Stimulated activated CD4-positive, alpha-beta T cell treated with anti-CD3 and anti-CD28 coated beads, Interleukin-15, amount 100 ng/mL, for 48 hours (primary cell): ENCODE measurements at regions not wholly inside any gene's neighbourhood (a gene's known extent, or its start where the extent isn't known, plus 50 kb on each side); places are given as distances from the start of the nearest gene placed in this dataset.
A peak's percentile ranks its signal among the peaks of the same experiment; 100 is the strongest.

ENCODE experiments used
- DNase-seq, 2 donors: peaks; one replicate each; pipeline ENCODE4 v3.0.0-alpha.2; 2020; ENCODE audit warnings: low read depth in 2 of 2

DNA sequence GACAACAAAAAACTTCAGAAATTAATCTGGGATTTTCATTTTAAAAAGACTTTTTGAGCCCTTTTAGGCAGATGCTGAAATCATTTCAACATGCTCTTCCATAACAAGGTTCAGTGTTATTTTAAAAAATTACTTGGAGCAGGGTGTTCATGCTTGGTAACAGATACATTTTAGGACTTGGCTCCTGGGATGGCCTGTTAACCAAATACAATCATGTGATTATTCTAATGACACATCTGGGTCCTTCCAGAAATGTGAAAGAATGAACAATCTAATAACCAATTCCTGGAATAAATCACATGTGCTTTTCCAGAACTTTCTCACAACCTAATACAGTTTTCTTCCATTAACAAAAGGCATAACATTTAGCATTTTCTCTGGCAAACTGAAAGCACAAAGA, 379.8 kb upstream of the RUNX1 start:
- DNase-seq, result no peak

DNA sequence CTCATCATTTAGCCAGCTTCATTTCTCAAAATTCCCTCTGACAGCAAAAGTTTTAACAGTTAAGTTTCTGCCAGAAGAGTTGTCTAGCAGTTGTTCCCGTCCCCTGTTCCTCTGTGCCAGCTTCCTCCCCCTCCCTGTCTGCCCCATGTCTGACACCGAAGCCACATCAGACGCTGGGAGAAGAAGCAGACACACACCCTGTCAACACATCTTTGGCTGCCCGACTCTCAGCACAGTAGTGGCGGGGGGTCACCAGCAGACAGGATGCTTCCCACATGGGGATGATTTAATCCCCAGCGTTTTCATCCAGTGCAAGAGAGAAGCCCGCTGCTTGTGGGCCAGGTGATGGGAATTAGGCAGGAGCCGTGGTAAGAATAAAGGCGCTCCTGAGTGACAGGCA, 379.4 kb upstream of the RUNX1 start:
- DNase-seq, result peak; percentile 4 to 6

DNA sequence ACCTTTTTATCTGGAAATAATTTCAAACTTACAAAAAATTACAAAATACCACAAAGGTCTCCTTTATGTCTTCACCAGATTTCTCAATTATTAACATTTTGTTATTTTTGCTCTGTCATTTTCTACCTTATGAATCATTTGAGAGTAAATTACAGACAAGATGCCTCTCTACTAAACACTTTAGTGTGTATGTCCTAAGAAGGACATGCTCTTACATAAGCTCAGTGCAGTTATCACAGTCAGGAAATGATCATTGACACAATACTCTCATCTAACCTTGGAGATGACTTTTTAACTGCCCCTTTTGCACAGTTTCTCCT, 378.9 kb upstream of the RUNX1 start:
- DNase-seq, result no peak

DNA sequence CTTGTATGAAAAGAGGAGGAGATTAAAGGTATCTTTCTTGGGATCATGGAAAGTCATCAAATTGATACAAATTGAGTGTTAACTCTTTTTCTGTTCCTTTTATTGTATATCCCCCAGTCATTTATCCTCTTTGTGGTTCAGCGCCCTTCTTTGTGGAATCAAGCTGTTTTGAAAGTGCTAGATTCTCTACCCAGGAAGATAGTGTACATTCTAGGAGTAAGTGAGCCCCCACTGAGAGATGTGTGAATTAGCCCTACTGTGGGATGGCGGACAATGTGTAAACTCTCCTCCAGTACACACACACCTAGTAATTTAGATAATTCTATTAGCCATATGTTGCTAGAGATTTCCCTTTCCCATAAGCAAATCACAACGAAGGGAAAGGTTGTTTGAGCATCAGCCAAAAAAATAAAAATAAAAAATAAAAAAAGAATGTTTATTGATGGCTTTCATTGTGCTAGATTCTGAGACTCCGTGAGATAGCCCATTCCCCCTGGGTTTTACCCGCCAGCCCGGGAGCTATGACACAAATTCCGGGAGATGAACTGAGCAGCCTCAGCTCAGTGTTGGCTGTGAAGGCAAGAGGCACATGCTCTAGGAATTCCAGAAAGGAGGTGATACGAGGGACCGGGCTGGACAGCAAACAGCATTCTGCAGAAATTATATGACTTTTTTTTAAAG, 378.4 kb upstream of the RUNX1 start:
- DNase-seq, result no peak

GRCh38 chr21:35426897-35427296, 377.8 kb upstream of the RUNX1 start:
- DNase-seq, result no peak

DNA sequence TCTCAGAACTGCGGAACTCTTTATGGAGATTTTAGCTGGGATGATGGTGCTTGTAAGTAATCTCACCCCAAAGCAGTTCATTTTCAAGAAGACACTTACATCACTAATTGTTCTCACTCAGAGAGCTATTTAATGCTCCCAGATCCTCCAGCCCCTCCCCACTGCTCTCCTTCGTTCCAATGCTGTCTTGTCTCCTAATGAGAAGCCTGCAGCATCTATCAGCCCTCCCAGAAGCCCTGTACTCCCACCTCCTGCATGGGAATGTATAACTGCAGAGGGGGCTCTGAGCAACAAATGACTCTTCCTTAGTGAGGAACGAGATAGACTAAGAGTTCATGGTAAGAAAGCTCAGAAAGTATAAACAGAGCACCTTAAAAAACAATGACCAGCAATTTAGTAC, 377.4 kb upstream of the RUNX1 start:
- DNase-seq, result no peak

DNA sequence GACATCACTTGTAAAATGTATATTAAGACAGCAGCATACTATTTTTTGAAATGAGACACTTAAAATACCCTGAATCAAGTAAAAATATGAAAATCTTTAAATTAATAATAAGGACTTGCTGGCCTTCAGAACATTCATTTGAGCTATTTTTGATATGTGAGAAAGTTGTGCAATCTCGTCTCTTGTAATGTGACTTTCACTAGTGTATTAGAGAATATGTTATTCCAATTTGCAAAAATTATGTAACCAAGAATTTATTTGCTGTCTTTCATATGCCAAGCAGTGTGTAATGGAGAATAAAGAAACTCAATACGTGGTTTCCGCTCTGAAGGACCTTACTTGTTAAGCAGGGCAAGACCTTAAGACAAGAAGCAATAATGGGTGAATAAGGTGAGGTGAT, 375.0 kb upstream of the RUNX1 start:
- DNase-seq, result no peak

DNA sequence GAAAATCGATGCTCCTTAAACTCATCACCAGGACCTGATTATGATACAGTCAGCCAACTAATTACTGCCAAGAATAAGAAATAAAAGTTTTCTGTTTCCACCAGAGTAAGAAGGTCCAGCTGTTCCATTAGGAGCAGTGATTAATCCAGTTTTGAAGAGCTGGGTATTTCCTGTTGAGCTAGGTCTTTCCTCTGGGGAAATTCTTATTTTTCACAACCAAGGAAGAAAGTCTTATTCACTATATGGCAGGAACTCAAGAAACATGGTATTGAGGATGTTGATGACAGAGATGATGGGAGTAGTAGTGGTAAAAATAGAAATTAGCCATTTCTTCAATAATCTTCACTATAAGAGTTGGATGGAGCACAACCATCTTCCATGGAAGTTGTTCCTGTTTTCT, 374.6 kb upstream of the RUNX1 start:
- no peak for DNase-seq

DNA sequence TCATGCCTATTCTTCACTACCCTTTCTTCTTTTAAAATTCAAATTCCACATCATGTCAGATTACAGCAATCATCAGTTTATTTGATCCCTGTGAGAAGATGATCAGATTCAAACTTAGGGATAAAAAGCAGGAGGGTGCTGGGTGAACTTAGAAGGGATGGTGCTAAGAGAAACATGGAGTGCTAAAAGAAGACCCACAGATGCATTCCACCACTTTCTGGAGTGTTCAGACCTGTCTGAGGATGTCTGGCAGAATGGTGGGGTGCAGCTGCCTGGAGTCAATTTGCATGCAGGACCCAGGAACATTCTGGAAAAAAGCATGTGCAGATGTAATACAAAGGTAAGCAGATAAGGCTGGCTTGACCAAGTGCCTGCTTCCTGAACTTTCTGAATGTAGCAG, 372.9 kb upstream of the RUNX1 start:
- no peak for DNase-seq

- DNase-seq, result no peak
These were observed 372.1 kb upstream of the RUNX1 start for GRCh38 chr21:35421221-35421620.

GRCh38 chr21:35420656-35421055, 371.6 kb upstream of the RUNX1 start:
- DNase-seq, result no peak

- no peak for DNase-seq
These were observed 368.7 kb upstream of the RUNX1 start for GRCh38 chr21:35417762-35418161.

DNA sequence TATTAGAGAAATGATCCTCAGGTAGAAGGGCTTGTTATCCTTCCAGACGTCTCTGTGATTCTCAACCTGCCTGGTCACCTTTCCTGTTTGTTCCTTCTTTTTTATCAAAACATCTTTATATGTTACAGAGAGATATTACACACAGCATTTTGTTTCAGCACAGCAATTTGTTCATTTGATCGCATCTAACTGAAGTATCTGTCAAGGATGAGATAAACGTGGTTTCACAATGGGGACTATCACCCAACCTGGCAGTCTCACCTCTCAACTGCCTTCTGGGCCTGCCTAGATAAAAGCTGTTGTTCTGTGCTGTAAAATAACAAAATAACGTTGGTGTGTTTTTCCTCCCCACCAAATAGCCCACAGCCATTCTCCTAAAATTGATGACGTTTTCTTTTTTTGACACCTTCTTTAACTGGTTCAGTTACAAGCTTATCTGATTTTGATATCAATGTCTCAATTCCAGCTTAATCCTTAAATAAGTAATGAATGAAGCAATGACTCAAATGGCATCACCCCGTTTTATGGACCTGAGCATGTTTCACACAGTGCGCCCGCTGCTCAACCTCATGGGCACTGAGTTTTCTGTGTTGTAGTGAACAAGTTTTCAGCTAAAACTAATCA, 367.9 kb upstream of the RUNX1 start:
- DNase-seq, result no peak

- DNase-seq, result no peak
These were observed 365.5 kb upstream of the RUNX1 start for GRCh38 chr21:35414507-35415139.

- DNase-seq, result no peak
These were observed 365.0 kb upstream of the RUNX1 start for GRCh38 chr21:35414056-35414455.

DNA sequence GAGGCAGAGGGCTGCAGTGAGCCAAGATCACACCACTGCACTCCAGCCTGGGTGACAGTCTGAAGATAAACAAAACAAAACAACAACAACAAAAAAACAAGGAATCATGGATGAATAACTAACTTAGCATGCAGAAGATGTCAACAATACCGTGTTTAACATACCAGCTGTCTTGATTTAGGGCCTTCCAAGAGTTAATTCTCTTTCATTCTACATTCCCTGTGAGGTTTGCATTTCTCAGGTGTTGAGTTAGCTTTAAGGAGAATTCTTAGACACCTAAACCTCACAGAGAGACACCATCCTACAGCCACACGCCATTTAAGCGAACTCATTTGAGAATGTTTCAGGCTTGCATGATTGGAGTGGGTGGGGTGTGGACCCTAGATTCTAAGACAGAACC, 363.1 kb upstream of the RUNX1 start:
- DNase-seq, result no peak

DNA sequence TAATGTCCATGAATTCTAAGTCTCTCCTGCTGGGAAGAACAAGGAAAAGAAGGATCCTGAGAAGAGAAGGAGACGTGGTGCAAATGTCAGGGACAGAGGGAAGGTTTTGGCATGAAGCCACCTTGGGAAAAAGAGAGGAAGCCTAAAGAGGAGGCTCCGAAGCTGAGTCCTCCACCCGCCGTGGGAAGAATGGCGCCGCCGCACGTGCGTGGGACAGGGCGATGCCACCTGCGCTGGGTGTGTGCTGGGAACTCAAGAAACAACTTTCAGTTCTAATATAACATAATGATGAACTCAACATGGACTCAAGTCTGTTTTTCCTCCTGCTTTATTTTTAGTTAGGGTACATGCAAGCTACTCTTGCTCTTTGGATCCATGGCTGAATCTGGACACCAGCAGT, 362.3 kb upstream of the RUNX1 start:
- no peak for DNase-seq

DNA sequence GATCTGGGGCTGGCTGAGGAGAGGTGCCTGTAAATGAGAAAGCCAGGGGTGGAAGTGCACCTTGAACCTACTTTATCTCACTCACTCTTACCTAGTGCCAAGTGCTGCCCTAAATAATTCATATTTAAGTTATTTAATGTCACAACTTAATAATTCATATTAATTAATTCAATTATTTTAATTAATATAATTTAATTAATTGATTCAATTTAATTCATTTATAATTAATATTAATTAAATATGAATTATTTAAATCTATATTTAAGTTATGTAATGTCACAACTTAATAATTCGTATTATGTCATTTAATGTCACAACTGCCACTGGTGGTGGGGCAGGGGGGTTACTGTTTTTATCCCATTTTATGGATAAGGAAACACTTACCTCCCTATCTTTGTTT, 361.6 kb upstream of the RUNX1 start:
- no peak for DNase-seq

- DNase-seq, result no peak
These were observed 361.0 kb upstream of the RUNX1 start for GRCh38 chr21:35410123-35410522.

GRCh38 chr21:35408401-35408800, 359.3 kb upstream of the RUNX1 start:
- no peak for DNase-seq

DNA sequence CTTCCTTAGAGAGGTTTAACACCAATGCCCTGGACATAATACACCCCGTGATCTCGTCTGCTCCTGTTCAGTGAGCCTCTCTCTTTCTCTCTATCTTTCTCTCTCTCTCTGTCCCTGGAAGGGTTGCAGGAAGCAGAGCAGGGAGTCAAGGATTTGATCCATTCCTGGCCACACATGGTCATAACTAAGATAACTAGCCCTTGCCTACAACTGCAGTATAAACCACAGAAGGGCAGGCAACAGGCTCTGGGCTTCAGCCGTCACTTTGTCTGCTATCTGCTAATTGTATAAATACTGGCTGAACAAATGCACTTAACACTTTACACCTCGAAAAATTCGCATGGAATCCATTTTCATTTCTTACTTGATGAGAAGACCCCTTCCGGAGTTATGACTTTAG, 357.5 kb upstream of the RUNX1 start:
- no peak for DNase-seq

DNA sequence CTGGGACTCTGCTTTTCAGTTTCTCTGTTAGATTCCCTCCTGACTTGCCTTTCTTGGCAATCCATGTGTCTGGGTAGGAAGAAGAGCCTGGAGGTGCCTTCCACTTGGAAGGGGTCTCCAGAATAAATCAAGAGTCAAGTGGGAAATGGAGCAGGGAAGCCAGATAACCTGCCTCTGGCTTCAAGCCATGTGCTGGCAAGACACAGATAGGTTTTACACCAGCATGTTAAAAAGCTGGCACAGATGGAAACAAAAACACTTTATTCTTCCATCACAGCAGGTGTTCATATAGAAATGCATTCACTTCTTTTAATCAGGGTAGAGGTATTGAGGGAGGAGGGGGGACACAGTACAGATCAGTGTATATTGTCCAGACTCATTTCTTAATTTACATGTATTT, 356.9 kb upstream of the RUNX1 start:
- no peak for DNase-seq

GRCh38 chr21:35404247-35404646, 355.1 kb upstream of the RUNX1 start:
- DNase-seq, result no peak

- no peak for DNase-seq
These were observed 353.0 kb upstream of the RUNX1 start for GRCh38 chr21:35402061-35402460.
